Body of pancreas (tissue), 4 donors: ENCODE measurements at regions not wholly inside any gene's neighbourhood (a gene's known extent, or its start where the extent isn't known, plus 50 kb on each side); places are given as distances from the start of the nearest gene placed in this dataset.

Source experiments
- CTCF ChIP-seq, 7 experiments: fragments of 450-650 bp in 4 of 7; fragments of 200-600 bp in 3 of 7; sonication (generic) in 3 of 7; IDR thresholded peaks; one replicate each; pipeline ENCODE4 v1.5.1; 2016 to 2019; ENCODE audit warnings: antibody characterized with exemption in 7 of 7
- POLR2A ChIP-seq, 3 donors: fragments of 450-650 bp; IDR thresholded peaks; one replicate each; pipeline ENCODE4 v1.6.1; 2016; ENCODE audit warnings: antibody characterized with exemption in 3 of 3, mild to moderate bottlenecking in 2 of 3

- no peak for TF ChIP-seq CTCF (IDR thresholded peaks at IDR 0.05)
- no peak for TF ChIP-seq POLR2A (IDR thresholded peaks at IDR 0.05)
Observed at GRCh38 chr19:31675193-31675913, 326.1 kb upstream of the TSHZ3 start.
